Suprapubic skin (tissue), 4 donors: ENCODE measurements at regions not wholly inside any gene's neighbourhood (a gene's known extent, or its start where the extent isn't known, plus 50 kb on each side); places are given as distances from the start of the nearest gene placed in this dataset.
A peak's percentile ranks its signal among the peaks of the same experiment; 100 is the strongest.

Source experiments
- DNase-seq, 2 donors: peaks; one replicate each; pipeline ENCODE4 v3.0.0-alpha.2; 2019; ENCODE audit warnings: low spot score in 2 of 2
- H3K27ac ChIP-seq: fragments of 200-600 bp; sonication (generic); one replicate; pipeline ENCODE4 v1.5.1; 2019
- H3K27me3 ChIP-seq: fragments of 200-600 bp; sonication (generic); one replicate; pipeline ENCODE4 v1.5.1; 2019
- H3K36me3 ChIP-seq: fragments of 200-600 bp; sonication (generic); one replicate; pipeline ENCODE4 v1.5.1; 2019
- H3K4me1 ChIP-seq: fragments of 200-600 bp; sonication (generic); one replicate; pipeline ENCODE4 v1.5.1; 2019
- H3K4me3 ChIP-seq: fragments of 200-600 bp; sonication (generic); one replicate; pipeline ENCODE4 v1.5.1; 2019; ENCODE audit warnings: mild to moderate bottlenecking
- H3K9me3 ChIP-seq: fragments of 200-600 bp; sonication (generic); one replicate; pipeline ENCODE4 v1.5.1; 2019
- EP300 ChIP-seq: sonication (generic); formaldehyde crosslinking; IDR thresholded peaks from one replicate; pipeline ENCODE4 v1.6.1; 2017; ENCODE audit warnings: antibody characterized with exemption
- POLR2A ChIP-seq, 2 donors: fragments of 450-650 bp; IDR thresholded peaks; one replicate each; pipeline ENCODE4 v1.6.1; 2017; ENCODE audit warnings: antibody characterized with exemption in 2 of 2, mild to moderate bottlenecking in 2 of 2, moderate library complexity in 2 of 2
- POLR2AphosphoS5 ChIP-seq, 3 donors: sonication (generic); formaldehyde crosslinking; IDR thresholded peaks; one replicate each; pipeline ENCODE4 v1.6.1; 2017; ENCODE audit warnings: antibody characterized with exemption in 3 of 3
- WGBS: methylation state at CpG from one replicate; pipeline ENCODE4 v1.1.5; 2018; 5-methylcytosine and 5-hydroxymethylcytosine counted together
- TF ChIP-seq, protein P1 (sequence below), 2 donors: fragments of 200-600 bp in 1 of 2; fragments of 450-650 bp in 1 of 2; sonication (generic) in 1 of 2; IDR thresholded peaks; one replicate each; pipeline ENCODE4 v1.5.1; 2016 to 2019; ENCODE audit warnings: antibody characterized with exemption in 2 of 2, mild to moderate bottlenecking in 1 of 2, moderate library complexity in 1 of 2

DNA sequence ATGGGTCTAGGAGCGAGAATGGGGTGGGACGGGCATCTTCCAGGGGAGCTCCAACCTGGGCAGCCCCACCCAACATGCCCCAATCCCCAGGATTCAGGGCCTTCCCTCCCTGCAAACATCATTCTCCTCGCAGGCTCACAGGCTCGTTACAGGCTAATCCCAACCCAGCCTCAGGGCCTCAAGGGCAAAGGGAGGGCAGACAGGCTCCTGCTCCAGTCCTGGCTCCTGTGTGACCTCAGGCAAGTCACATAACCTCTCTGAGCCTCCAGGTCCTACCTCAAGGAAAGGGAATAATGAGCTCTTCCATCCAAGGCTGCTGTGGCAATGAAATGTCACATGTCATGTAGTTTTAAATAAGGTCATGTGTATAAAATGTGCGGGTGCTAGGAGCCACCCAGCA is 186.5 kb upstream of the TNRC6C start:
- no peak for DNase-seq
- no peak for TF ChIP-seq POLR2A (IDR thresholded peaks at IDR 0.05)
- TF ChIP-seq EP300, result no peak
- no peak for TF ChIP-seq POLR2AphosphoS5 (IDR thresholded peaks at IDR 0.05)
- TF ChIP-seq, protein P1, sequence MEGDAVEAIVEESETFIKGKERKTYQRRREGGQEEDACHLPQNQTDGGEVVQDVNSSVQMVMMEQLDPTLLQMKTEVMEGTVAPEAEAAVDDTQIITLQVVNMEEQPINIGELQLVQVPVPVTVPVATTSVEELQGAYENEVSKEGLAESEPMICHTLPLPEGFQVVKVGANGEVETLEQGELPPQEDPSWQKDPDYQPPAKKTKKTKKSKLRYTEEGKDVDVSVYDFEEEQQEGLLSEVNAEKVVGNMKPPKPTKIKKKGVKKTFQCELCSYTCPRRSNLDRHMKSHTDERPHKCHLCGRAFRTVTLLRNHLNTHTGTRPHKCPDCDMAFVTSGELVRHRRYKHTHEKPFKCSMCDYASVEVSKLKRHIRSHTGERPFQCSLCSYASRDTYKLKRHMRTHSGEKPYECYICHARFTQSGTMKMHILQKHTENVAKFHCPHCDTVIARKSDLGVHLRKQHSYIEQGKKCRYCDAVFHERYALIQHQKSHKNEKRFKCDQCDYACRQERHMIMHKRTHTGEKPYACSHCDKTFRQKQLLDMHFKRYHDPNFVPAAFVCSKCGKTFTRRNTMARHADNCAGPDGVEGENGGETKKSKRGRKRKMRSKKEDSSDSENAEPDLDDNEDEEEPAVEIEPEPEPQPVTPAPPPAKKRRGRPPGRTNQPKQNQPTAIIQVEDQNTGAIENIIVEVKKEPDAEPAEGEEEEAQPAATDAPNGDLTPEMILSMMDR (IDR thresholded peaks at IDR 0.05), result no peak

DNA sequence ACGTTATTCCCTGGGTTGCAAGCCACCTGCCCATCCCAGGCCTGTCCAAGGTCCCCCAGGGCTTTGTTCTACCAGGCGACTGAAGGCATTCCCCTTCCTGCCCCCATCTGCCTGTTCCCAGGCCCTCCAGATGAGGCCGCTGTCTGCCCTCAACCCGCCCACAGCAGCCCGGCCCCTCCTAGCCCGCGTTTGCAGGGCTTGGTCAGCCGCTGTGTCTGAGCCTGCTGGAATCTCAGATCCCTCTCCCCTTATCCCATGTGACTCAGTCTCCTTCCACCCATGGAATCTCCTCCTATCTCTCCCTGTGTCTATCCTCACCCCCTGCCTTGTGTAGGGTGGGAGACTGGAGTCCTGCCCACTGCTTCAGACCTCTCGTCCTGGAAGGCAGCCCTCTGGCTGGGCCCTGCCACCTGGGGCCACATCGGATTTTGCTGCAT is 186.0 kb upstream of the TNRC6C start:
- Histone ChIP-seq H3K36me3 (no peaks in the 10 kb centered on the region), H3K4me3 (no peak overlapping the region), H3K27me3 (no peaks in the 10 kb centered on the region), H3K9me3 (no peaks in the 10 kb centered on the region), H3K27ac (no peak overlapping the region), H3K4me1 (no peaks in the 10 kb centered on the region)
- WGBS, result 27% methylated on average over 9 of the region's 10 CpGs
- TF ChIP-seq, protein P1 (IDR thresholded peaks at IDR 0.05), result peak; percentile 29 to 43
- no peak for TF ChIP-seq POLR2A (IDR thresholded peaks at IDR 0.05)
- DNase-seq, result no peak

More for the DNA sequence above, 186.5 kb upstream of the TNRC6C start:
- Histone ChIP-seq H3K27me3 (no peaks in the 10 kb centered on the region), H3K27ac (no peak overlapping the region), H3K36me3 (no peaks in the 10 kb centered on the region), H3K9me3 (no peaks in the 10 kb centered on the region), H3K4me3 (no peak overlapping the region), H3K4me1 (no peaks in the 10 kb centered on the region)
- WGBS, result 86% methylated on average over 4 of the region's 5 CpGs

DNA sequence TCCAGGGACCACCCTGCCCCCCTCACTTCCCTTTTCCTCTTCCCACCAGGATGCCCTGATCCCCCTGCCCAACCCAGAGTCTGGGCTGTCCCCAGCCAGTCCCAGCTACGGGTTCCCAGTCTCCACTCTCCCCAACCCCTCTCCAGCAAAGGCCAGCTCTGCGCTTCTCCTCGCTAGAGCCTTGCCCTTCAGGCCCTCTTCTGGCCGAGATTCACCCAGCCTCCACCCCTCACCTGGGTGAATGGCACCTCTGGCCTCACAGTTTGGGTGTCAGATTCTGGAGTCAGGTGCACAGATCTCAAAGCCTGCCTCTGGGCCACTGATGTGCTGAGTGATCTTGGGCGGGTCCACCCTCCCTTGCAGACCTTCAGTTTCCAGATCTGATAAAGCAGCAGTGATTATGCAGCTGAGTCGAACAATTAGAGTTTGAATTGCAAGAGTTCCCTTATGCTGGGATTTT is 185.6 kb upstream of the TNRC6C start:
- TF ChIP-seq, protein P1 (IDR thresholded peaks at IDR 0.05), result no peak
- TF ChIP-seq POLR2A (IDR thresholded peaks at IDR 0.05), result no peak
- TF ChIP-seq EP300, result no peak
- TF ChIP-seq POLR2AphosphoS5 (IDR thresholded peaks at IDR 0.05), result no peak
- Histone ChIP-seq H3K27ac (no peak overlapping the region), H3K4me1 (no peaks in the 10 kb centered on the region), H3K36me3 (no peaks in the 10 kb centered on the region), H3K9me3 (no peaks in the 10 kb centered on the region), H3K4me3 (no peak overlapping the region), H3K27me3 (no peaks in the 10 kb centered on the region)
- DNase-seq, result no peak
- 64% methylated on average over 6 of the region's 6 CpGs for WGBS

DNA sequence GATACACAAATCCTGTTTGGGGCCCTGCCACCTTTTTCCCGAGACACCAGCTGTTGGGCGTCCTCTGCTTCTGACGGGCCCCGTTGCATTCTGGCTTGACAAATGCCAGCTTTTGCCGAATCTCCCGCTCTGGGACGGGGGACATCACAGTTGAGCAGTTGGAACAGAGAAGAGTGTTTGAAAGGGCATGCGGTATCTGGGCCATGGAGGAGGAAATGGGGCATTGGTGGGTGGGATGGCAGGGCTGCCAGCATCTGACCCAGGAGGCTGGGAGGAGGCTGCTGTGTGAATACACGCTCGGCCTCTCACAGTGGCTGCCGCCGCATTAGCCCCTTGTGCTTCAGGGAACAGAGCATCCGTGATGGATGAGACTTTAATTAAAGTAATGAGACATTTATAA is 184.3 kb upstream of the TNRC6C start:
- no peak for TF ChIP-seq POLR2AphosphoS5 (IDR thresholded peaks at IDR 0.05)
- TF ChIP-seq POLR2A (IDR thresholded peaks at IDR 0.05), result no peak
- TF ChIP-seq EP300, result no peak
- TF ChIP-seq, protein P1 (IDR thresholded peaks at IDR 0.05), result no peak
- H3K36me3 ChIP-seq, result no peaks in the 10 kb centered on the region
- DNase-seq, result no peak
- no peaks in the 10 kb centered on the region for H3K9me3 ChIP-seq
- H3K27ac ChIP-seq, result no peak overlapping the region
- 98% methylated on average over 13 of the region's 13 CpGs for WGBS
- peaks cover 7% of the 10 kb centered on the region for H3K4me1 ChIP-seq
- H3K27me3 ChIP-seq, result no peaks in the 10 kb centered on the region
- H3K4me3 ChIP-seq, result no peak overlapping the region

DNA sequence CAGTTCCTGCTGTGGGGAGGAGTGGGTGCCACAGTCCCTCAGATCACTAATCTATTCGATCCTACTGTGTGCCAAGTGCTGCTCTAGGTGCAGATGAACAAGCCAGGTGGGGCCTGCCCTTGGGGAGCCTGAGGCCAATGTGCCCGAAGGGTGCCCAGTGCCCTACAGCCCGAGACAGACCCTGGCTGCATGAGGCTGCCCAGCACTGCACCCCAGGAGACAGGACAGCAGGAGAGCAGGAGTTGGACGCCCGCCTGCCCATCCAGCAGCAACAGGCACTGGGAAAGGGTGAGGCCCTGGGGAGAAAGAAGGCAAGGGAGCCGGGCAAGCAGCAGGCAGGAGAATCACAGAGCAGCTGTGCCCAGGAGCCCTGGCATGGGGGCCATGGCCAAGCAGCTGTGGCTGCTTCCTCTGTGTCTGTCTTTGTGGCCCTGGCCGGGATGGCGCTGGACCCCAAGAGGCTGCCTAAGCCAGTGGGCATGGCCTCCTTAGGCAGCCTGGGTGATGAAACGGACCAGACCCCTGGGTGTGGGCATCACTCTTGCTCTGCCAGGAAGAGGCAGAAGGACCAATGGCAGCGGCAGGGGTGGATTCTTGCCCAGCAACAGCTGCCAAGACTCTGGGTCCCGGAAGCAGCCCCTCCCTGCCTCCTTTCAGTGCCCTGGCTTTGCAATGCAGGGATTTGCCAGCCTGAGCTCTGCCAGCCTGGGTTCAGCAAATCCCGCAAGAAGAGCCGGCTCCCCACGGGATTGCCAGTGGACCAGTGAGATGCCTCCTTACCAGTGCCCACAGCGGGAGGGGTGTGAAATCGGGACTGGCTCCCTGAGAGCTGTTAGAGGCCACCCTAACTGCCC is 179.6 kb upstream of the TNRC6C start:
- TF ChIP-seq, protein P1 (IDR thresholded peaks at IDR 0.05), result no peak
- TF ChIP-seq POLR2A (IDR thresholded peaks at IDR 0.05) (no peak), POLR2AphosphoS5 (IDR thresholded peaks at IDR 0.05) (no peak), EP300 (no peak)

More for the DNA sequence above, 179.6 kb upstream of the TNRC6C start:
- Histone ChIP-seq H3K27me3 (peaks cover 24% of the 10 kb centered on the region), H3K27ac (no peak overlapping the region), H3K36me3 (no peaks in the 10 kb centered on the region), H3K9me3 (no peaks in the 10 kb centered on the region), H3K4me1 (peaks cover 18% of the 10 kb centered on the region), H3K4me3 (no peak overlapping the region)
- no peak for DNase-seq
- WGBS, result 69% methylated on average over 9 of the region's 16 CpGs
